Suprapubic skin (tissue), 3 donors: ENCODE measurements at regions not wholly inside any gene's neighbourhood (a gene's known extent, or its start where the extent isn't known, plus 50 kb on each side); places are given as distances from the start of the nearest gene placed in this dataset.

Experiments
- EP300 ChIP-seq: sonication (generic); formaldehyde crosslinking; IDR thresholded peaks from one replicate; pipeline ENCODE4 v1.6.1; 2017; ENCODE audit warnings: antibody characterized with exemption
- POLR2A ChIP-seq, 2 donors: fragments of 450-650 bp; IDR thresholded peaks; one replicate each; pipeline ENCODE4 v1.6.1; 2017; ENCODE audit warnings: antibody characterized with exemption in 2 of 2, mild to moderate bottlenecking in 2 of 2, moderate library complexity in 2 of 2
- TF ChIP-seq, protein P1 (sequence below), 2 donors: fragments of 200-600 bp in 1 of 2; fragments of 450-650 bp in 1 of 2; sonication (generic) in 1 of 2; IDR thresholded peaks; one replicate each; pipeline ENCODE4 v1.5.1; 2016 to 2019; ENCODE audit warnings: antibody characterized with exemption in 2 of 2, mild to moderate bottlenecking in 1 of 2, moderate library complexity in 1 of 2

DNA sequence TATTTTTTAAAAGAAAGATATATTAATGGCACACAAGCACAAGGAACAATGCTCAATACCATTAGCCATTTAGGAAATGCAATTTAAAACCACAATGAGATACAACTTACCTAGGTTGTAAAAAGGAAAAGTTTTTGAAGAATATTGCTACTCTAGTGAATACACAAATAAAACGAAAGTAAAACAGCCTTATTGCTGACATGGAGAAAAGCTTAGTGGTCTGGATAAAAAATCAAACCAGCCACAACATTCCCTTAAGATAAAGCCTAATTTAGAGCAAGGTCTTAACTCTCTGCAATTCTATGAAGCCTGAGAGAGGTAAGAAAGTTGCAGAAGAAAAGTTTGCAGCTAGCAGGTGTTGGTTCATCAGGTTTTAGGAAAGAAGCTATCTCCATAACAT, 892.7 kb upstream of the ALCAM start:
- TF ChIP-seq, protein P1, sequence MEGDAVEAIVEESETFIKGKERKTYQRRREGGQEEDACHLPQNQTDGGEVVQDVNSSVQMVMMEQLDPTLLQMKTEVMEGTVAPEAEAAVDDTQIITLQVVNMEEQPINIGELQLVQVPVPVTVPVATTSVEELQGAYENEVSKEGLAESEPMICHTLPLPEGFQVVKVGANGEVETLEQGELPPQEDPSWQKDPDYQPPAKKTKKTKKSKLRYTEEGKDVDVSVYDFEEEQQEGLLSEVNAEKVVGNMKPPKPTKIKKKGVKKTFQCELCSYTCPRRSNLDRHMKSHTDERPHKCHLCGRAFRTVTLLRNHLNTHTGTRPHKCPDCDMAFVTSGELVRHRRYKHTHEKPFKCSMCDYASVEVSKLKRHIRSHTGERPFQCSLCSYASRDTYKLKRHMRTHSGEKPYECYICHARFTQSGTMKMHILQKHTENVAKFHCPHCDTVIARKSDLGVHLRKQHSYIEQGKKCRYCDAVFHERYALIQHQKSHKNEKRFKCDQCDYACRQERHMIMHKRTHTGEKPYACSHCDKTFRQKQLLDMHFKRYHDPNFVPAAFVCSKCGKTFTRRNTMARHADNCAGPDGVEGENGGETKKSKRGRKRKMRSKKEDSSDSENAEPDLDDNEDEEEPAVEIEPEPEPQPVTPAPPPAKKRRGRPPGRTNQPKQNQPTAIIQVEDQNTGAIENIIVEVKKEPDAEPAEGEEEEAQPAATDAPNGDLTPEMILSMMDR (IDR thresholded peaks at IDR 0.05): no peak
- no peak for TF ChIP-seq POLR2A (IDR thresholded peaks at IDR 0.05)
- no peak for TF ChIP-seq EP300
